HepG2 (cell line): ENCODE measurements at regions not wholly inside any gene's neighbourhood (a gene's known extent, or its start where the extent isn't known, plus 50 kb on each side); places are given as distances from the start of the nearest gene placed in this dataset.

Experiments
- ARNT2 ChIP-seq: sonication (generic); formaldehyde crosslinking; IDR thresholded peaks from 2 replicates; pipeline ENCODE4 v1.8.0; 2022; ENCODE audit warnings: mild to moderate bottlenecking, low read depth, missing genetic modification reagents, moderate library complexity
- MYNN ChIP-seq: sonication (generic); formaldehyde crosslinking; IDR thresholded peaks from 2 replicates; pipeline ENCODE4 v1.4.0; 2020; ENCODE audit warnings: mild to moderate bottlenecking, low read depth, missing genetic modification reagents
- NRL ChIP-seq: sonication (generic); formaldehyde crosslinking; IDR thresholded peaks from 2 replicates; pipeline ENCODE4 v1.5.0; 2020; ENCODE audit warnings: missing genetic modification reagents, mild to moderate bottlenecking, moderate library complexity, borderline replicate concordance
- ZNF3 ChIP-seq: IDR thresholded peaks from 2 replicates; pipeline ENCODE4 v1.7.0; 2017; ENCODE audit warnings: inconsistent platforms
- ZNF878 ChIP-seq: sonication (generic); formaldehyde crosslinking; IDR thresholded peaks from 2 replicates; pipeline ENCODE4 v1.8.1; 2023; ENCODE audit warnings: mild to moderate bottlenecking, missing genetic modification reagents, moderate library complexity
- TF ChIP-seq, protein P1 (sequence below): sonication (generic); formaldehyde crosslinking; IDR thresholded peaks from 2 replicates; pipeline ENCODE4 v1.4.0; 2020; ENCODE audit warnings: missing genetic modification reagents
- TF ChIP-seq, protein P2 (sequence below): IDR thresholded peaks from 2 replicates; pipeline ENCODE4 v1.4.0; 2020; ENCODE audit warnings: mild to moderate bottlenecking, missing genetic modification reagents

DNA sequence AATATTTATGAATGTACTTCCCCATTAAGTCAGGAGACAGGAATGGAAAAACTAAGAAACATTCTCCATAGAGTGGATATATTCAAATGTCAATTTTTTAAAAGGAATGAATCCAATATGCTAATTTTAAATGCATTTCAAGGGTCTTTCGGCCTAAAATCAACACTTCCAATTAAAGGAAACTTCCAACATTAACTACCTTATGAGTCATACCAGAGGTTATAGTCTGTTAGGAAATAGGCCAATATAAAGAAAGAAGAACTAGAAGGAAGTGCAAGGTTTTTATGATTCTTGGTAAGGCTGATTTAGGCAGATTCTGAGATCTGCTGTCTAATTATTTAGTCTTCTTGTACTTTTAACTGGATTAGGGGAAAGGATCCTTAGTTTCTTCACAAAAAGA lies 260.1 kb upstream of the EDNRA start (continued):
- TF ChIP-seq, protein P1, sequence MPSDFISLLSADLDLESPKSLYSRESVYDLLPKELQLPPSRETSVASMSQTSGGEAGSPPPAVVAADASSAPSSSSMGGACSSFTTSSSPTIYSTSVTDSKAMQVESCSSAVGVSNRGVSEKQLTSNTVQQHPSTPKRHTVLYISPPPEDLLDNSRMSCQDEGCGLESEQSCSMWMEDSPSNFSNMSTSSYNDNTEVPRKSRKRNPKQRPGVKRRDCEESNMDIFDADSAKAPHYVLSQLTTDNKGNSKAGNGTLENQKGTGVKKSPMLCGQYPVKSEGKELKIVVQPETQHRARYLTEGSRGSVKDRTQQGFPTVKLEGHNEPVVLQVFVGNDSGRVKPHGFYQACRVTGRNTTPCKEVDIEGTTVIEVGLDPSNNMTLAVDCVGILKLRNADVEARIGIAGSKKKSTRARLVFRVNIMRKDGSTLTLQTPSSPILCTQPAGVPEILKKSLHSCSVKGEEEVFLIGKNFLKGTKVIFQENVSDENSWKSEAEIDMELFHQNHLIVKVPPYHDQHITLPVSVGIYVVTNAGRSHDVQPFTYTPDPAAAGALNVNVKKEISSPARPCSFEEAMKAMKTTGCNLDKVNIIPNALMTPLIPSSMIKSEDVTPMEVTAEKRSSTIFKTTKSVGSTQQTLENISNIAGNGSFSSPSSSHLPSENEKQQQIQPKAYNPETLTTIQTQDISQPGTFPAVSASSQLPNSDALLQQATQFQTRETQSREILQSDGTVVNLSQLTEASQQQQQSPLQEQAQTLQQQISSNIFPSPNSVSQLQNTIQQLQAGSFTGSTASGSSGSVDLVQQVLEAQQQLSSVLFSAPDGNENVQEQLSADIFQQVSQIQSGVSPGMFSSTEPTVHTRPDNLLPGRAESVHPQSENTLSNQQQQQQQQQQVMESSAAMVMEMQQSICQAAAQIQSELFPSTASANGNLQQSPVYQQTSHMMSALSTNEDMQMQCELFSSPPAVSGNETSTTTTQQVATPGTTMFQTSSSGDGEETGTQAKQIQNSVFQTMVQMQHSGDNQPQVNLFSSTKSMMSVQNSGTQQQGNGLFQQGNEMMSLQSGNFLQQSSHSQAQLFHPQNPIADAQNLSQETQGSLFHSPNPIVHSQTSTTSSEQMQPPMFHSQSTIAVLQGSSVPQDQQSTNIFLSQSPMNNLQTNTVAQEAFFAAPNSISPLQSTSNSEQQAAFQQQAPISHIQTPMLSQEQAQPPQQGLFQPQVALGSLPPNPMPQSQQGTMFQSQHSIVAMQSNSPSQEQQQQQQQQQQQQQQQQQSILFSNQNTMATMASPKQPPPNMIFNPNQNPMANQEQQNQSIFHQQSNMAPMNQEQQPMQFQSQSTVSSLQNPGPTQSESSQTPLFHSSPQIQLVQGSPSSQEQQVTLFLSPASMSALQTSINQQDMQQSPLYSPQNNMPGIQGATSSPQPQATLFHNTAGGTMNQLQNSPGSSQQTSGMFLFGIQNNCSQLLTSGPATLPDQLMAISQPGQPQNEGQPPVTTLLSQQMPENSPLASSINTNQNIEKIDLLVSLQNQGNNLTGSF (CRISPR knock-in tag) = no peak
- TF ChIP-seq MYNN (CRISPR knock-in tag) (no peak), ZNF878 (no peak), NRL (no peak), ZNF3 (CRISPR knock-in tag) (no peak), ARNT2 (CRISPR knock-in tag) (no peak)
- TF ChIP-seq, protein P2, sequence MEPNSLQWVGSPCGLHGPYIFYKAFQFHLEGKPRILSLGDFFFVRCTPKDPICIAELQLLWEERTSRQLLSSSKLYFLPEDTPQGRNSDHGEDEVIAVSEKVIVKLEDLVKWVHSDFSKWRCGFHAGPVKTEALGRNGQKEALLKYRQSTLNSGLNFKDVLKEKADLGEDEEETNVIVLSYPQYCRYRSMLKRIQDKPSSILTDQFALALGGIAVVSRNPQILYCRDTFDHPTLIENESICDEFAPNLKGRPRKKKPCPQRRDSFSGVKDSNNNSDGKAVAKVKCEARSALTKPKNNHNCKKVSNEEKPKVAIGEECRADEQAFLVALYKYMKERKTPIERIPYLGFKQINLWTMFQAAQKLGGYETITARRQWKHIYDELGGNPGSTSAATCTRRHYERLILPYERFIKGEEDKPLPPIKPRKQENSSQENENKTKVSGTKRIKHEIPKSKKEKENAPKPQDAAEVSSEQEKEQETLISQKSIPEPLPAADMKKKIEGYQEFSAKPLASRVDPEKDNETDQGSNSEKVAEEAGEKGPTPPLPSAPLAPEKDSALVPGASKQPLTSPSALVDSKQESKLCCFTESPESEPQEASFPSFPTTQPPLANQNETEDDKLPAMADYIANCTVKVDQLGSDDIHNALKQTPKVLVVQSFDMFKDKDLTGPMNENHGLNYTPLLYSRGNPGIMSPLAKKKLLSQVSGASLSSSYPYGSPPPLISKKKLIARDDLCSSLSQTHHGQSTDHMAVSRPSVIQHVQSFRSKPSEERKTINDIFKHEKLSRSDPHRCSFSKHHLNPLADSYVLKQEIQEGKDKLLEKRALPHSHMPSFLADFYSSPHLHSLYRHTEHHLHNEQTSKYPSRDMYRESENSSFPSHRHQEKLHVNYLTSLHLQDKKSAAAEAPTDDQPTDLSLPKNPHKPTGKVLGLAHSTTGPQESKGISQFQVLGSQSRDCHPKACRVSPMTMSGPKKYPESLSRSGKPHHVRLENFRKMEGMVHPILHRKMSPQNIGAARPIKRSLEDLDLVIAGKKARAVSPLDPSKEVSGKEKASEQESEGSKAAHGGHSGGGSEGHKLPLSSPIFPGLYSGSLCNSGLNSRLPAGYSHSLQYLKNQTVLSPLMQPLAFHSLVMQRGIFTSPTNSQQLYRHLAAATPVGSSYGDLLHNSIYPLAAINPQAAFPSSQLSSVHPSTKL = no peak
